HG03378 (cell line): ENCODE measurements at regions not wholly inside any gene's neighbourhood (a gene's known extent, or its start where the extent isn't known, plus 50 kb on each side); places are given as distances from the start of the nearest gene placed in this dataset.
A peak's percentile ranks its signal among the peaks of the same experiment; 100 is the strongest.

ENCODE experiments used
- ATAC-seq: cut with Tn5 transposase; IDR thresholded peaks from one replicate; pipeline ENCODE4 v1.9.1; 2021; ENCODE audit warnings: mild to moderate bottlenecking, moderate library complexity; ENCODE audit not compliant: unreplicated experiment

DNA sequence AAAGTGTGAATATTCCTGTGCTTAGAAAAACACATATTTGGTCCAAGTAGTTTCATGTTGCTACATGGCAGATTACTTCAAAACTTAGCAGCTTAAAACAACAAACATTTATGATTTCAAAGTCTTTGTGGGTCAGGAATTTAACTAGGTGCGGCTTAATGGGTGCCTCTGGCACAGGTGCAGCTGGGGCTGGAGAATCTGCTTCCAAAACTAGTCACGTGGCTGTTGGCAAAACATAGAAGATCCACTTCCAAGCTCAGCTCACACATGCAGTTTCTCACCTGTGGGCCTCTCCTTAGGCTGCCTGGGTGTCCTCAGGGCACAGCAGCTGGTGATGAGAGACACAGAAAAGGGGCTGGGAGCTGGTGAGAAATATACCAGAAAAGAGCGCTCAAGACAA is 263.4 kb downstream of the TTLL7 start:
- no peak for ATAC-seq

- no peak for ATAC-seq
Observed at GRCh38 chr1:83734420-83734819, 264.5 kb downstream of the TTLL7 start.

DNA sequence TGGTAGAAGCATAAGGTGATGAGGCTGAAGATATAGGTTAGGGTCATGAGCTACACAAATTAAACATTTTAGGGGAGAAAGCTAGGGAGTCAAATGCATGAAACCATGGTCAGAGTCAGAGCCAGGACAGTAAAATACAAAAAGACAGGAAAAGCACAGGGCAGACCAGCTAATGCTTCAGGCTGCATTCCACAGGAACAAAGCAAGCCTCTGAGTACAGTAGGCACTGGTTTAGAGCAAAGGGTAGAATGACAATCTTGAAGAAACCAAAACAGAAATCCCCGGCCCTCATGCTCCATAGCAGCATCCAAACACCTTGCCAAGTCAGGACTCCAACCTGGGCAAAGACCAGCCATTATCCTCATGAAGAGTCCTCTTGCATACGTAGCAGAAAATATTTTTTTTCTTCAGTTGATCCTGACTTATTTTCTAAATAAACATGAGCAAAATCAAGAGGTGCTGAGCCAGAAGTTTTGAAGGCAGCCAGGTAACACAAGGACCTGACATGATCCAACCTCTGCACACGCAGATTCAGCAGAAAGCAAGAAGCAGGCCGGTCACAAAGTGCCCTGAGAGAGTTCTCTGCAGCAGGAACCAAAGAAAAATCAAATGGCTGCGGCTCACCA is 273.1 kb downstream of the TTLL7 start:
- ATAC-seq, result no peak

GRCh38 chr1:83718338-83718737 is 280.6 kb downstream of the TTLL7 start:
- no peak for ATAC-seq

- no peak for ATAC-seq
Observed at GRCh38 chr1:83717785-83718184, 281.1 kb downstream of the TTLL7 start.

- no peak for ATAC-seq
Observed at GRCh38 chr1:83716641-83717040, 282.3 kb downstream of the TTLL7 start.

GRCh38 chr1:83715550-83715949 is 283.4 kb downstream of the TTLL7 start:
- no peak for ATAC-seq

GRCh38 chr1:83709662-83710061 is 289.3 kb downstream of the TTLL7 start:
- no peak for ATAC-seq

DNA sequence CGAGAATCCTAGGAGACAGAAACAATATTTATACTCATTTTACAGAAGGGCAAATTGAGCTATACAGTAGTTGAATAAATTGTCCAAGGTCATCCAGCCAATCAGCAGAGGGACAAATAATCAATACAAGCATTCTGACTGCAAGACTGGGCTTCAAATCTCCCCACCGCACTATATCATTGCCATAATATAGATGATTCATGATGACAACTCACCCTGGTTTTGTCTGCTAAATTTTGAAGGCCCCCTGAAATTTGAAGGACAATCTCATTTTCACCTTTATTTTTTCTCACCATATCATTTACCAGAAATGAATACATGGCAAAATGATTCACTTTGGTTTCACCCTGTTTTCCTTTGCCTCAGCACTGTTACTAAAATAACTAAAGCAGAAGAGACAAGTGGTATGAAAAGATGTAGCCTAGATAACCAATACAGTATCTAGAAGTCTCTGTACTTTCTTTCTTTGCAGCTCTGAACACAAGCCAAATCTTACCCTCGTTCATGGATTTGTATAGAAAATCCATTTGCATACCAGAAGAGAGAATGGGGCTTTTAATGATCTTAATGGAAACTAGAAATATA is 292.5 kb downstream of the TTLL7 start:
- ATAC-seq, result no peak

GRCh38 chr1:83705091-83705490 is 293.8 kb downstream of the TTLL7 start:
- no peak for ATAC-seq

DNA sequence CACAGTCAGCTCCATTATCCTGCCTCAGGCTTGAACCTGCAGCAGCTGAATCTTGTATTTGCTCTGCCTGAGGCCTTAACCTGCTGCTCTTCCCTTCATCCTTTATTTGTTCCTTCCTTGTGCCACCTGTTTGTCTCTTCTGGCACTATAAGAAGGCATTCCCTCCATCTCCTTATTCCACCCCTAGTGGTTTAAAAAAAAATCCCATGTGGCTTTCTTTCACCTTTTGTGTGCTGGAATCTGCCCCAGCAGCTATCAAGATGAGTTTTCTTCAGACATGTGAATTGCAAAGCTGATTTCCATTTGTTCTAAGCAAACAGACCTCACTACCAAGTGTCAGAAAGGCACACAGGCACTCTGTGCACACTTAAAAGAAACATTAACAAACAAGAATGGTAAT is 294.6 kb downstream of the TTLL7 start:
- no peak for ATAC-seq

- no peak for ATAC-seq
Observed at GRCh38 chr1:83702356-83702755, 296.6 kb downstream of the TTLL7 start.

GRCh38 chr1:83701355-83701754 is 297.6 kb downstream of the TTLL7 start:
- ATAC-seq, result no peak

- no peak for ATAC-seq
Observed at GRCh38 chr1:83698644-83699043, 300.3 kb downstream of the TTLL7 start.

GRCh38 chr1:83697961-83698360 is 301.0 kb downstream of the TTLL7 start:
- ATAC-seq, result no peak

GRCh38 chr1:83697220-83697619 is 301.7 kb downstream of the TTLL7 start:
- no peak for ATAC-seq

DNA sequence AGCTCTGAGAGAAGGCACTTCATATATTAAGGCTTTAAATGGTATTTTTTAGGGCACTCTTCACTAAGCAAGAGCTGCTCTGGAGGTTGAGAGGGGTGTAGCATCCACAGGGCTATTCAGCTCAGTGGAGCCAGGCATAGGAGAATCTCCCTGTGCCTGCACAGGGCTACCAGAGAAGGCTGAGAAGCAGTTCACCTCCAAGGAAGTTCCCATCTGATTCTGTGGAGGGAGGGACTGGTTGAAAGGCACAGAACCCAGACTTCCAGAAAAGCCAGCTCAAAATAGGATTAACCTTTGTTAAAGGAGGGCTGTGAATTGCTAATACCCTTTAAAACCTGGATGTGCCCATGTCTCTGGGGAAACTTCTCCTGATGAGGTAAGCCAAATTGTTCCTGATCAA is 304.5 kb downstream of the TTLL7 start:
- ATAC-seq, result no peak

- ATAC-seq, result no peak
Observed at GRCh38 chr1:83693427-83694126, 305.4 kb downstream of the TTLL7 start.

DNA sequence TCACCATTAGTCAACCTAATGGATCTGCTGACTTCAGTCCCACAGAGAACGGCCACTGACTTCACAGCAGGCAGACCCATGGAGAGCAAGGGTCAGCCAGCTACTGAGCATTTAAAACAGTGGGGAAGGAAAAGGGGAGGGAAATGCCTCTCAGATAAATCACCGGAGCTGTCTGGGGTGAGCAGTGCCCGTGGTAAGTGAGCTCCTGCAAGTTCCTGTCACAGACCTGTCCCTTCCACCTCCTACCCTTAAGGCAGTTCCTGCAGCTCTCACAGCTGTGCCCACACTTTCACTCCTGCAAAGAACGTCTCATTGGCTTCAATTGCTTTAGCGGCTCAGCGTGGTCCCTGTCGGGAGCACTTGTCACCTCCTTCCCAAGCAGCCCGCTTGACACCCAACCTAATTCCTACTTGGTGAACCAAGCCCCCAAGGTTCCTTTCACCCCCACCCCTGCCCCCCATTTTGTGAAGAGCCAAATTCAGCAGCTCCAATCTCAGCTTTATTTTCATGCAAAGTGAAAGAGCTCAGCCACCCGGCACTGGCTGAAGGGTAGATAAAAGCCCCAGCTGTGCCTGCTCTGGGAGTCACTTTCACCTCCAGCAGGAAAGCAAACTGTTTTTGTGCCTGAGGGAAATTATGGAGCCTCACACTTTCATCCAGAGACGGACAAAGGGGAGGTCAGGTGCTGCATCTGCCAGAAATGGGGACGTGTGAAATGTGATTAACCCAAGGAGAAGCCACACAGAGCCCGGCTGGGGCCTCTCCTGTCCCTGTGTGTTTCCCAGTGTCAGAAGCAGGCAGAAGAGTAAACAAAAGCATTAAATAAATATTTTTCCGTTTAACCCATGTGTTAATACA is 306.2 kb downstream of the TTLL7 start:
- ATAC-seq, result peak; percentile 46

- ATAC-seq, result no peak
Observed at GRCh38 chr1:83691953-83692500, 306.9 kb downstream of the TTLL7 start.
